ENCODE measurements at regions not wholly inside any gene's neighbourhood (a gene's known extent, or its start where the extent isn't known, plus 50 kb on each side); places are given as distances from the start of the nearest gene placed in this dataset.

DNA sequence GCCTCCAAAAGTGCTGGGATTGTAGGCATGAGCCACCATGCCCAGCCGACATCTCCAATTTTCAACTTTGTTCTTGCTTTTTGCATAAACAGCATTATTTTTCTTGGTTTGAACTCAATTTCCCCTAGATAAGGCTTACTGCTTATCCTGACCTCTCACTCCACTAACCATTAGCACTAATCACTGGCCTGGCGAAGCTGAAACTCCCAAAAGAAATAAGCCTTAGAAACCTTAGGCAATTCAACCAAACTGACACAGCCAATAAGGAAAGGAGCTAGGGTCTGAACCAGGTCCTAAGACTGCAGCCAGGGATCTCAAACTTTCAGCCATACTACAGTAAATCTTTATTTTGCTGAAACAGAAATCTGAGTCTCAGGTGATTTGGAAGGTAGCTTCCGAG lies 448.0 kb downstream of the RMST start (continued):
- TF ChIP-seq, protein P1, sequence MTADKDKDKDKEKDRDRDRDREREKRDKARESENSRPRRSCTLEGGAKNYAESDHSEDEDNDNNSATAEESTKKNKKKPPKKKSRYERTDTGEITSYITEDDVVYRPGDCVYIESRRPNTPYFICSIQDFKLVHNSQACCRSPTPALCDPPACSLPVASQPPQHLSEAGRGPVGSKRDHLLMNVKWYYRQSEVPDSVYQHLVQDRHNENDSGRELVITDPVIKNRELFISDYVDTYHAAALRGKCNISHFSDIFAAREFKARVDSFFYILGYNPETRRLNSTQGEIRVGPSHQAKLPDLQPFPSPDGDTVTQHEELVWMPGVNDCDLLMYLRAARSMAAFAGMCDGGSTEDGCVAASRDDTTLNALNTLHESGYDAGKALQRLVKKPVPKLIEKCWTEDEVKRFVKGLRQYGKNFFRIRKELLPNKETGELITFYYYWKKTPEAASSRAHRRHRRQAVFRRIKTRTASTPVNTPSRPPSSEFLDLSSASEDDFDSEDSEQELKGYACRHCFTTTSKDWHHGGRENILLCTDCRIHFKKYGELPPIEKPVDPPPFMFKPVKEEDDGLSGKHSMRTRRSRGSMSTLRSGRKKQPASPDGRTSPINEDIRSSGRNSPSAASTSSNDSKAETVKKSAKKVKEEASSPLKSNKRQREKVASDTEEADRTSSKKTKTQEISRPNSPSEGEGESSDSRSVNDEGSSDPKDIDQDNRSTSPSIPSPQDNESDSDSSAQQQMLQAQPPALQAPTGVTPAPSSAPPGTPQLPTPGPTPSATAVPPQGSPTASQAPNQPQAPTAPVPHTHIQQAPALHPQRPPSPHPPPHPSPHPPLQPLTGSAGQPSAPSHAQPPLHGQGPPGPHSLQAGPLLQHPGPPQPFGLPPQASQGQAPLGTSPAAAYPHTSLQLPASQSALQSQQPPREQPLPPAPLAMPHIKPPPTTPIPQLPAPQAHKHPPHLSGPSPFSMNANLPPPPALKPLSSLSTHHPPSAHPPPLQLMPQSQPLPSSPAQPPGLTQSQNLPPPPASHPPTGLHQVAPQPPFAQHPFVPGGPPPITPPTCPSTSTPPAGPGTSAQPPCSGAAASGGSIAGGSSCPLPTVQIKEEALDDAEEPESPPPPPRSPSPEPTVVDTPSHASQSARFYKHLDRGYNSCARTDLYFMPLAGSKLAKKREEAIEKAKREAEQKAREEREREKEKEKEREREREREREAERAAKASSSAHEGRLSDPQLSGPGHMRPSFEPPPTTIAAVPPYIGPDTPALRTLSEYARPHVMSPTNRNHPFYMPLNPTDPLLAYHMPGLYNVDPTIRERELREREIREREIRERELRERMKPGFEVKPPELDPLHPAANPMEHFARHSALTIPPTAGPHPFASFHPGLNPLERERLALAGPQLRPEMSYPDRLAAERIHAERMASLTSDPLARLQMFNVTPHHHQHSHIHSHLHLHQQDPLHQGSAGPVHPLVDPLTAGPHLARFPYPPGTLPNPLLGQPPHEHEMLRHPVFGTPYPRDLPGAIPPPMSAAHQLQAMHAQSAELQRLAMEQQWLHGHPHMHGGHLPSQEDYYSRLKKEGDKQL (CRISPR knock-in tag; IDR thresholded peaks at IDR 0.05; ENCODE audit: borderline replicate concordance): no peak

DNA sequence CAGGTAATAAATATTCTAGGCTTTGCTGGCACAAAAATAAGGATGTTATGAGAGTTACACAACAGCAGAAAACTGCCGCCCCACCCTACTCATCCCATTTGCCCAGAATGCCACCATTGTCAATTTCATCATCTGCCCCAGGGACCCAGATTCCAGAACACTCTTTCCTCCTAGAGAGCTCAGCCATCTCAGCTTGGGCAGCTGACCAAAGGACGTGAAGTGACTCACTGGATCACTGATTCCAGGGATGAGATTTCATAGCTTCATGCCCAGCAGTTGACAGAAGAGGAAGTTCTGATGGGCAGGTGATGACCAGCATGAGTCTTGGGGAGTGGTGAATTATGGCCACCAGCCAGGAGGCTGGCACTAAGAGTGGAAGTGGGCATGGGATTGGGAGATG lies 450.3 kb downstream of the RMST start:
- WGBS (ENCODE audit: insufficient coverage, low coverage, missing lambda C conversion rate): 0% methylated on average over 2 of the region's 2 CpGs
- Histone ChIP-seq H3K27ac (ENCODE audit: extremely low read depth, low read depth, low read length) (no peak overlapping the region), H3K79me2 (ENCODE audit: control insufficient read depth, insufficient read depth, low read length) (no peaks in the 10 kb centered on the region), H2AFZ (ENCODE audit: low read depth, low read length) (no peak overlapping the region), H3K4me1 (replicated peaks in 1 of 2; ENCODE audit: control insufficient read depth in 2 of 2, insufficient read depth in 2 of 2, low read length in 2 of 2) (no peaks in the 10 kb centered on the region), H3K4me3 (no peak overlapping the region), H3K9me1 (ENCODE audit: control insufficient read depth, insufficient read depth, low read length) (no peaks in the 10 kb centered on the region), H3K36me3 (ENCODE audit: control insufficient read depth, insufficient read depth, low read length) (no peaks in the 10 kb centered on the region), H3K27me3 (ENCODE audit: control insufficient read depth in 2 of 2, insufficient read depth in 2 of 2, low read length in 2 of 2) (no peaks in the 10 kb centered on the region), H3K4me2 (ENCODE audit: insufficient read depth, low read length) (no peak overlapping the region), H3K9ac (ENCODE audit: insufficient read depth in 1 of 2, low read depth in 2 of 2, low read length in 2 of 2) (no peak overlapping the region), H3K9me3 (replicated peaks; ENCODE audit: control insufficient read depth, insufficient read depth, low read depth, low read length) (no peaks in the 10 kb centered on the region; the same call in none of the 2 replicates), H4K20me1 (replicated peaks; ENCODE audit: control insufficient read depth, insufficient read depth, low read length) (no peaks in the 10 kb centered on the region)
- ATAC-seq: no peak
- no peak for DNase-seq (ENCODE audit: extremely low read depth in 1 of 4, low spot score in 3 of 4)
- in situ Hi-C loops (cut with MboI) (no loop called here), intact Hi-C loops (cut with micrococcal nuclease) (no loop called here)
- no TSS peak for BruUV-seq (replicated peaks)
- no peak for FAIRE-seq
- POLR2A ChIA-PET: no interaction called here
- CTCF ChIA-PET (ENCODE audit: low intra/inter-chr PET ratio): no interaction called here
- TF ChIP-seq ZNF384 (IDR thresholded peaks at IDR 0.05; ENCODE audit: low read depth, low read length) (no peak), NCOA2 (IDR thresholded peaks at IDR 0.05; ENCODE audit: partially characterized antibody in 2 of 2) (no peak), CTBP1 (IDR thresholded peaks at IDR 0.05; ENCODE audit: borderline replicate concordance) (no peak), SRSF7 (optimal IDR thresholded peaks at IDR 0.05; ENCODE audit: low read depth, low read length) (no peak), ZFPM2 (CRISPR knock-in tag; IDR thresholded peaks at IDR 0.05) (no peak), NR2C1 (IDR thresholded peaks at IDR 0.05) (no peak), NR2C1 (tag; IDR thresholded peaks at IDR 0.05) (no peak)
- TF ChIP-seq, protein P2, sequence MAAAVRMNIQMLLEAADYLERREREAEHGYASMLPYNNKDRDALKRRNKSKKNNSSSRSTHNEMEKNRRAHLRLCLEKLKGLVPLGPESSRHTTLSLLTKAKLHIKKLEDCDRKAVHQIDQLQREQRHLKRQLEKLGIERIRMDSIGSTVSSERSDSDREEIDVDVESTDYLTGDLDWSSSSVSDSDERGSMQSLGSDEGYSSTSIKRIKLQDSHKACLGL (CRISPR knock-in tag; IDR thresholded peaks at IDR 0.05; ENCODE audit: borderline replicate concordance, poor library complexity, severe bottlenecking): no peak
- TF ChIP-seq, protein P3, sequence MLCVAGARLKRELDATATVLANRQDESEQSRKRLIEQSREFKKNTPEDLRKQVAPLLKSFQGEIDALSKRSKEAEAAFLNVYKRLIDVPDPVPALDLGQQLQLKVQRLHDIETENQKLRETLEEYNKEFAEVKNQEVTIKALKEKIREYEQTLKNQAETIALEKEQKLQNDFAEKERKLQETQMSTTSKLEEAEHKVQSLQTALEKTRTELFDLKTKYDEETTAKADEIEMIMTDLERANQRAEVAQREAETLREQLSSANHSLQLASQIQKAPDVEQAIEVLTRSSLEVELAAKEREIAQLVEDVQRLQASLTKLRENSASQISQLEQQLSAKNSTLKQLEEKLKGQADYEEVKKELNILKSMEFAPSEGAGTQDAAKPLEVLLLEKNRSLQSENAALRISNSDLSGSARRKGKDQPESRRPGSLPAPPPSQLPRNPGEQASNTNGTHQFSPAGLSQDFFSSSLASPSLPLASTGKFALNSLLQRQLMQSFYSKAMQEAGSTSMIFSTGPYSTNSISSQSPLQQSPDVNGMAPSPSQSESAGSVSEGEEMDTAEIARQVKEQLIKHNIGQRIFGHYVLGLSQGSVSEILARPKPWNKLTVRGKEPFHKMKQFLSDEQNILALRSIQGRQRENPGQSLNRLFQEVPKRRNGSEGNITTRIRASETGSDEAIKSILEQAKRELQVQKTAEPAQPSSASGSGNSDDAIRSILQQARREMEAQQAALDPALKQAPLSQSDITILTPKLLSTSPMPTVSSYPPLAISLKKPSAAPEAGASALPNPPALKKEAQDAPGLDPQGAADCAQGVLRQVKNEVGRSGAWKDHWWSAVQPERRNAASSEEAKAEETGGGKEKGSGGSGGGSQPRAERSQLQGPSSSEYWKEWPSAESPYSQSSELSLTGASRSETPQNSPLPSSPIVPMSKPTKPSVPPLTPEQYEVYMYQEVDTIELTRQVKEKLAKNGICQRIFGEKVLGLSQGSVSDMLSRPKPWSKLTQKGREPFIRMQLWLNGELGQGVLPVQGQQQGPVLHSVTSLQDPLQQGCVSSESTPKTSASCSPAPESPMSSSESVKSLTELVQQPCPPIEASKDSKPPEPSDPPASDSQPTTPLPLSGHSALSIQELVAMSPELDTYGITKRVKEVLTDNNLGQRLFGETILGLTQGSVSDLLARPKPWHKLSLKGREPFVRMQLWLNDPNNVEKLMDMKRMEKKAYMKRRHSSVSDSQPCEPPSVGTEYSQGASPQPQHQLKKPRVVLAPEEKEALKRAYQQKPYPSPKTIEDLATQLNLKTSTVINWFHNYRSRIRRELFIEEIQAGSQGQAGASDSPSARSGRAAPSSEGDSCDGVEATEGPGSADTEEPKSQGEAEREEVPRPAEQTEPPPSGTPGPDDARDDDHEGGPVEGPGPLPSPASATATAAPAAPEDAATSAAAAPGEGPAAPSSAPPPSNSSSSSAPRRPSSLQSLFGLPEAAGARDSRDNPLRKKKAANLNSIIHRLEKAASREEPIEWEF (CRISPR knock-in tag; IDR thresholded peaks at IDR 0.05): no peak

Data from K562 (cell line).